ENCODE measurements at regions not wholly inside any gene's neighbourhood (a gene's known extent, or its start where the extent isn't known, plus 50 kb on each side); places are given as distances from the start of the nearest gene placed in this dataset.
A peak's percentile ranks its signal among the peaks of the same experiment; 100 is the strongest.

DNA sequence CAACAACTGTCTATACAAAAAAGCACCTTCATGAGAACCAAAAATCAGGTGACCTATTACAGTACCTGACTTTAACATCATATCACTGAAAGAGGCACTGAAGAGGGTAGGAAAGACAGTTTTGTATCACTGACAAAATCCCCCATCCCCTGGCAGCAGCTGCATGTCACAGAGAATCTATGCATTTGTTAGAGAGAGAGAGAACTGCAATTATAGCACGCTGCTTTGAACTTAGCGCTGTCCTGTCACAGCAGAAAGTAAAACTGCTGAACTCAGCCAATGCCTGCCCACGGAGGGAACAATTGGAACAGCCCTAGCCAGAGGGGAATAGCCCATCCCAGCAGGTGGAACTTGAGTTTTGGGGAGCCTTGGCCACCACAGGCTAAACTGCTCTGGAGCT, 75.1 kb upstream of the NOL4 start:
- Histone ChIP-seq H3K9ac (ENCODE audit: insufficient read length, low read depth) (no peak overlapping the region), H3K36me3 (ENCODE audit: insufficient read depth, insufficient read length, low read length) (no peaks in the 10 kb centered on the region), H3K4me1 (ENCODE audit: insufficient read depth, insufficient read length) (no peaks in the 10 kb centered on the region), H3K27me3 (ENCODE audit: insufficient read depth, insufficient read length) (no peaks in the 10 kb centered on the region), H3K4me3 (ENCODE audit: insufficient read length, low read depth) (no peak overlapping the region), H3K9me3 (ENCODE audit: insufficient read depth, low read length) (peaks cover 8% of the 10 kb centered on the region; the same call in 1 of the 2 replicates)
- DNase-seq (ENCODE audit: low read depth, low spot score): no peak
- TF ChIP-seq SUZ12 (IDR thresholded peaks at IDR 0.05; ENCODE audit: extremely low read depth, insufficient read depth, insufficient read length) (no peak), YY1 (IDR thresholded peaks at IDR 0.05; ENCODE audit: insufficient read depth, insufficient read length) (no peak), ZNF274 (IDR thresholded peaks at IDR 0.05; ENCODE audit: low read depth, low read length) (no peak)

DNA sequence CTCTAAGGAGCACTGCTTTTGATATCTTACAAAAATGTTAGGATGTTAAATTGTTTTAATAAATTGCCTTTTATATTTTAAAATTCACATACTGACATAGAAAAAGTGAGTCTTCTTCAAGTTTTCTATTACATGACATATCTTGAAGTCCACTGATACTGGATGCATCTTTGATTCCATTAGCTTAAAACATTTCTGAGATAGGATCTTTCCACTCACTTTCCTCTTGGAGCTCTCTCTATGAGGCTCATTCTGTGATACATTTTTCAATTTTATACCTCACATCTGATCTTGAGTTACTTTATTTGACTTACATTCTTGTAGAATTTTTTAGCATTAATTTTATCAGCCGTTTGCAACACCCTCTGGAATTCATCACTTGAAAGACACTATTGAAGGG, 86.8 kb upstream of the NOL4 start:
- H3K27me3 ChIP-seq (ENCODE audit: insufficient read depth, insufficient read length): no peaks in the 10 kb centered on the region
- H3K9me3 ChIP-seq (ENCODE audit: insufficient read depth, low read length): no peaks in the 10 kb centered on the region
- no peak overlapping the region for H3K9ac ChIP-seq (ENCODE audit: insufficient read length, low read depth)
- H3K4me3 ChIP-seq (ENCODE audit: insufficient read length, low read depth): no peak overlapping the region
- H3K36me3 ChIP-seq (ENCODE audit: insufficient read depth, insufficient read length, low read length): no peaks in the 10 kb centered on the region
- no peaks in the 10 kb centered on the region for H3K4me1 ChIP-seq (ENCODE audit: insufficient read depth, insufficient read length)
- no peak for TF ChIP-seq SUZ12 (IDR thresholded peaks at IDR 0.05; ENCODE audit: extremely low read depth, insufficient read depth, insufficient read length)
- no peak for DNase-seq (ENCODE audit: low read depth, low spot score)

DNA sequence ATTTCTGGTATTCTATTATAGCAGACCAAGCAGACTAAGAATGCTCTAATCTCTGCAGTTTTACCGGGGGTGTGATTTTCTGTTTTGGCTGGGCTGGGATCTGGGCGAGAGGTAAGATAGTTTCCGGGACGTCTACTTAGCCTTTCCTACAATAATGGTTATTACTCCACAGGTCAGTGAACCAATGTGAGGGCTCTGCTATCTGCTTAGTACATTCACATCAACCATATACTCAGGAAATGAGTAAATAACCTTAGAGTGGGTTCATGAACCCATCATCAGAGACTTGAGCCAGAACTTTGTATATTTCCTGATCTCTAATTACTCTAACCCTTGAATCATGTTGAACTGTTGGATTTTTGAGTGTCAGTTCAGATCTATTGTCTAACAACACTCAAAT, 90.1 kb upstream of the NOL4 start:
- no peaks in the 10 kb centered on the region for H3K4me1 ChIP-seq (ENCODE audit: insufficient read depth, insufficient read length)
- H3K36me3 ChIP-seq (ENCODE audit: insufficient read depth, insufficient read length, low read length): no peaks in the 10 kb centered on the region
- no peak for DNase-seq (ENCODE audit: low read depth, low spot score)
- H3K4me3 ChIP-seq (ENCODE audit: insufficient read length, low read depth): no peak overlapping the region
- no peak for TF ChIP-seq ZNF274 (IDR thresholded peaks at IDR 0.05; ENCODE audit: low read depth, low read length)
- TF ChIP-seq YY1 (IDR thresholded peaks at IDR 0.05; ENCODE audit: insufficient read depth, insufficient read length): no peak
- no peak for TF ChIP-seq SUZ12 (IDR thresholded peaks at IDR 0.05; ENCODE audit: extremely low read depth, insufficient read depth, insufficient read length)
- H3K9ac ChIP-seq (ENCODE audit: insufficient read length, low read depth): no peak overlapping the region
- no peaks in the 10 kb centered on the region for H3K27me3 ChIP-seq (ENCODE audit: insufficient read depth, insufficient read length)
- no peaks in the 10 kb centered on the region for H3K9me3 ChIP-seq (ENCODE audit: insufficient read depth, low read length)

DNA sequence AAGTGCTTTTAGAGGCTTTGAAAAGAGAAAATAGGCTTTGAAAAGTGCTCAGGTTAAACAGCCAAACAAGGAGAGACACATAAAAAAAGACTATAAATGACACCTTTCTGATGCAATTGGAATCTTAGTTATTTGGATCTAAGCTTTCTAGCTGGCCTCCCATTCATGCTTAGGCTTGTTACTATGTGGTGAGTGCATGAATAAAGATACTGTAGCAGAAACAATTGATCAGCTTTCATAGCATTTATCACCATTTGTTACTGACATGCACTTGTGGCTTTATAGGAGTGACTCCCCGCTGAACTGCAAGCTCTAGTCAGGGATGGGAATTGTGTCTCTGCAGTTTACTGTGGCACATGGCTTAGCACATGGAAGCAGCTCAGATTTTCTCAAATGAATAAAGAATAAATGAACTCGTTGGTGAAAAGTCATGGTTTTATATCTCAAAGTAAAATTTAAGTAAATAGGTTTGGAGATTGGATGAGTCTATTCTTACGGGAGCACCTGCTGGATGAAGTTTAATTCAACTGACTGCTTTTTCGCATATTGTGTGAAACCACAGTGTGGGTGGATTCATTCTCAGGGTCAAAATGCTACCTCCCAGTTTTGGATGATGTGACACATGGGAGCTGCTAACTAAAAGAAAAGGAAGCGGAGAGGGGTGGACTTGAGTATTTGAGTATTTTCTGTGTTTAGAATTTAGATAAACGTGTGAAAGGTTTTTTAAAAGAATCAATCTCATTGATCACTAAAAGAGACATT, 91.1 kb upstream of the NOL4 start:
- Histone ChIP-seq H3K9me3 (ENCODE audit: insufficient read depth, low read length) (no peaks in the 10 kb centered on the region), H3K36me3 (ENCODE audit: insufficient read depth, insufficient read length, low read length) (no peaks in the 10 kb centered on the region), H3K4me3 (ENCODE audit: insufficient read length, low read depth) (no peak overlapping the region), H3K9ac (ENCODE audit: insufficient read length, low read depth) (no peak overlapping the region), H3K4me1 (ENCODE audit: insufficient read depth, insufficient read length) (no peaks in the 10 kb centered on the region), H3K27me3 (ENCODE audit: insufficient read depth, insufficient read length) (no peaks in the 10 kb centered on the region)
- no peak for DNase-seq (ENCODE audit: low read depth, low spot score)
- no peak for TF ChIP-seq SUZ12 (IDR thresholded peaks at IDR 0.05; ENCODE audit: extremely low read depth, insufficient read depth, insufficient read length)

DNA sequence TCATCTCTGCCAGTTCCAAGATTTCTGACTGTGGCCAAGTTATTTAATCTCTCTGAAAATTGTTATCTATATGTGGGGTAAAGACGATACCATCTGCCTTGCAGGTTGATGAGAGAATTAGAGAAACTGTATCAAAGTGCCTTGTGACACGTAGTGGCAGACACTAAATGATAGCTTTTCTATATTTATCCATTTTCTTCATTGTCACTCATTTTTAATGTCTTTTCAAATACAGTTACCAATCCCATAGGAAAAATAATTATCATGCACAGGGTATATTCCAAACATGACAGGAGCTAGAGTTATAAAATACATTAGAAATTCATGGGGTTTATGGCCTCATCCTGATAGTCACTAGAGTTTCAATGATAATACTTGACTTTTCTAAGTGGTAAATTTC, 95.6 kb upstream of the NOL4 start:
- Histone ChIP-seq H3K4me3 (ENCODE audit: insufficient read length, low read depth) (no peak overlapping the region), H3K4me1 (ENCODE audit: insufficient read depth, insufficient read length) (no peaks in the 10 kb centered on the region), H3K9ac (ENCODE audit: insufficient read length, low read depth) (no peak overlapping the region), H3K27me3 (ENCODE audit: insufficient read depth, insufficient read length) (no peaks in the 10 kb centered on the region), H3K36me3 (ENCODE audit: insufficient read depth, insufficient read length, low read length) (no peaks in the 10 kb centered on the region), H3K9me3 (ENCODE audit: insufficient read depth, low read length) (no peaks in the 10 kb centered on the region)
- no peak for DNase-seq (ENCODE audit: low read depth, low spot score)
- TF ChIP-seq ZNF274 (IDR thresholded peaks at IDR 0.05; ENCODE audit: low read depth, low read length): no peak
- no peak for TF ChIP-seq SUZ12 (IDR thresholded peaks at IDR 0.05; ENCODE audit: extremely low read depth, insufficient read depth, insufficient read length)
- TF ChIP-seq YY1 (IDR thresholded peaks at IDR 0.05; ENCODE audit: insufficient read depth, insufficient read length): no peak

DNA sequence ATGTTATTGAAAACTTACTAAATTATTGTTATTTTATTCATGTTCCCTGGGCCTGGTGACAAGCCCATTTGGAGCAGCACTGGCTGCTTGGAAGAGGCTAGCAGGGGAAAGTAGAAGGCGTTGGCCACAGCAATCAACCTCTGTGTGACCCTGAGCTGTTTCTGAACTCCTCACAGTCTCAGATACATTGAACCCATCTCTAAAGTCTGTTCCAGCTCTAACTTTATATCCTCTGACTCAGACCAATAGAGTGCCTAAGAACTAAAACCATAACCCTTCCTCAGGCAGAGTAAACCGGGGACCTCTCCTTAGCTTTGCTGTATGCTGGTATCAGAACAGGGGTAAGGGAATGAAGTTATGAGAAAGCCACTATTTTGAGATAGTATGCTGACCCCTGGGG, 96.4 kb upstream of the NOL4 start:
- Histone ChIP-seq H3K27me3 (ENCODE audit: insufficient read depth, insufficient read length) (no peaks in the 10 kb centered on the region), H3K9ac (ENCODE audit: insufficient read length, low read depth) (no peak overlapping the region), H3K4me3 (ENCODE audit: insufficient read length, low read depth) (no peak overlapping the region), H3K36me3 (ENCODE audit: insufficient read depth, insufficient read length, low read length) (no peaks in the 10 kb centered on the region), H3K9me3 (ENCODE audit: insufficient read depth, low read length) (no peaks in the 10 kb centered on the region), H3K4me1 (ENCODE audit: insufficient read depth, insufficient read length) (no peaks in the 10 kb centered on the region)
- DNase-seq (ENCODE audit: low read depth, low spot score): no peak
- TF ChIP-seq ZNF274 (IDR thresholded peaks at IDR 0.05; ENCODE audit: low read depth, low read length): no peak
- no peak for TF ChIP-seq SUZ12 (IDR thresholded peaks at IDR 0.05; ENCODE audit: extremely low read depth, insufficient read depth, insufficient read length)
- no peak for TF ChIP-seq YY1 (IDR thresholded peaks at IDR 0.05; ENCODE audit: insufficient read depth, insufficient read length)

DNA sequence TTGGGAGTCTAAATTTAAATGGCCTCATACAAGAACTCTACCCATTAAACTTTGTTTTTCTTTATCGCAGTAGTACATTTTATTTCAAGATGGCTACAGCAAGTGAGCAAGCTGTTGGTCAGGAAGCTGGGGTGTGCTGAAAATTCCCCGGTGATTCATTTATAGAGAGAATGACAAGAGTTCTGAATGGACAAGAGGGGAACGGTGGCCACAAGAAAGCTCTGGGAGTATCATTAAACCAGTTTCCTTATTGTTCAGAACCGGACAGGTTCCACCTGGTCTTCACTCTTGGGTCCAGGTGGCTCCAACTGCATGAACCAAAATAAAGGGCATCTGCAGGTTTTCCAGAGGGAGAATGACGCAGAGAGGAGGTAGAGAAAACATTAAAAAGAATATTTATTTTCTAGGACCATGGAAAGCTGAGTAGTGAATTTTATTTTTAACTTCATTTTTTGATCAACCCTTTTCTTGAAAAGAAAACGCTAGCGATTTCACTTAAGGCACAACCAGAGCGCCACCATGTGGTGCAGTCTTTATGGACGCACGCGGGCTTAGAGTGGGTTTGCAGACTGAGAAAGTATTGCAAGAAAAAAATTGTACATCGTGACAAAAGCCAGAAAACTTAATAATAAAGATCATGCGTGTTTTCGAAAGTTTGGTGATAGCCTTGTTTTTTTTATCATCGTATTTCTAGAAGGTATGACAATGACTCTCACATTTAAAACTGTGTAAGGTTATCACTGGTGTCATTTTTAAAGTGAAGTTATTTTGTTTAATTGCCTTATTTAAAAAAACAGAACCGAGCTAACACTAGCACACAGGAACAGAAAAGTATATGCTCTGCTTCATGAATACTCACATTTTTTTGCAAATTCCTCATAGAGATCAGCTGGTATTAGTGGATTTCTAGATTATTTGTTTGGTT, 97.9 kb upstream of the NOL4 start:
- TF ChIP-seq YY1 (IDR thresholded peaks at IDR 0.05; ENCODE audit: insufficient read depth, insufficient read length): no peak
- TF ChIP-seq SUZ12 (IDR thresholded peaks at IDR 0.05; ENCODE audit: extremely low read depth, insufficient read depth, insufficient read length): no peak
- no peak for TF ChIP-seq ZNF274 (IDR thresholded peaks at IDR 0.05; ENCODE audit: low read depth, low read length)
- no peak overlapping the region for H3K9ac ChIP-seq (ENCODE audit: insufficient read length, low read depth)
- no peaks in the 10 kb centered on the region for H3K4me1 ChIP-seq (ENCODE audit: insufficient read depth, insufficient read length)
- H3K9me3 ChIP-seq (ENCODE audit: insufficient read depth, low read length): peaks cover 7% of the 10 kb centered on the region
- H3K36me3 ChIP-seq (ENCODE audit: insufficient read depth, insufficient read length, low read length): no peaks in the 10 kb centered on the region
- H3K27me3 ChIP-seq (ENCODE audit: insufficient read depth, insufficient read length): no peaks in the 10 kb centered on the region
- DNase-seq (ENCODE audit: low read depth, low spot score): peak; percentile 54
- H3K4me3 ChIP-seq (ENCODE audit: insufficient read length, low read depth): no peak overlapping the region
